Nephron progenitor cell (in vitro differentiated cells): ENCODE measurements at regions not wholly inside any gene's neighbourhood (a gene's known extent, or its start where the extent isn't known, plus 50 kb on each side); places are given as distances from the start of the nearest gene placed in this dataset.
"Not testable (repeated sequence)": the region's sequence is repeated elsewhere in the genome, so short reads cannot be mapped to it uniquely, and the experiment has no call there.

ENCODE experiments used
- DNase-seq: peaks from one replicate; pipeline ENCODE4 v3.0.0; 2021
- H3K27ac Mint-ChIP-seq: 2 replicates; pipeline ENCODE4 v1.8.0; 2021; ENCODE audit warnings: mild to moderate bottlenecking, moderate library complexity, mixed read lengths
- H3K27me3 Mint-ChIP-seq: 2 replicates; pipeline ENCODE4 v1.8.0; 2021; ENCODE audit warnings: mild to moderate bottlenecking, low read depth, mixed read lengths; ENCODE audit not compliant: poor library complexity
- H3K36me3 Mint-ChIP-seq: 2 replicates; pipeline ENCODE4 v1.8.0; 2021; ENCODE audit warnings: low read depth, mixed read lengths
- H3K4me1 Mint-ChIP-seq: 2 replicates; pipeline ENCODE4 v1.8.0; 2021; ENCODE audit warnings: mixed read lengths
- H3K4me3 Mint-ChIP-seq: 2 replicates; pipeline ENCODE4 v1.8.0; 2021; ENCODE audit warnings: mild to moderate bottlenecking, moderate library complexity, mixed read lengths
- H3K9me3 Mint-ChIP-seq: 2 replicates; pipeline ENCODE4 v1.8.0; 2021; ENCODE audit warnings: mild to moderate bottlenecking, moderate library complexity, mixed read lengths
- TF ChIP-seq, protein P1 (sequence below): fragments of 200-600 bp; sonication (generic); IDR thresholded peaks from 2 replicates; pipeline ENCODE4 v1.5.0; 2021; ENCODE audit warnings: antibody characterized with exemption

GRCh38 chr6:43926634-43927531 lies 156.9 kb downstream of the VEGFA start:
- no peaks in the 10 kb centered on the region for H3K9me3 Mint-ChIP-seq
- TF ChIP-seq, protein P1, sequence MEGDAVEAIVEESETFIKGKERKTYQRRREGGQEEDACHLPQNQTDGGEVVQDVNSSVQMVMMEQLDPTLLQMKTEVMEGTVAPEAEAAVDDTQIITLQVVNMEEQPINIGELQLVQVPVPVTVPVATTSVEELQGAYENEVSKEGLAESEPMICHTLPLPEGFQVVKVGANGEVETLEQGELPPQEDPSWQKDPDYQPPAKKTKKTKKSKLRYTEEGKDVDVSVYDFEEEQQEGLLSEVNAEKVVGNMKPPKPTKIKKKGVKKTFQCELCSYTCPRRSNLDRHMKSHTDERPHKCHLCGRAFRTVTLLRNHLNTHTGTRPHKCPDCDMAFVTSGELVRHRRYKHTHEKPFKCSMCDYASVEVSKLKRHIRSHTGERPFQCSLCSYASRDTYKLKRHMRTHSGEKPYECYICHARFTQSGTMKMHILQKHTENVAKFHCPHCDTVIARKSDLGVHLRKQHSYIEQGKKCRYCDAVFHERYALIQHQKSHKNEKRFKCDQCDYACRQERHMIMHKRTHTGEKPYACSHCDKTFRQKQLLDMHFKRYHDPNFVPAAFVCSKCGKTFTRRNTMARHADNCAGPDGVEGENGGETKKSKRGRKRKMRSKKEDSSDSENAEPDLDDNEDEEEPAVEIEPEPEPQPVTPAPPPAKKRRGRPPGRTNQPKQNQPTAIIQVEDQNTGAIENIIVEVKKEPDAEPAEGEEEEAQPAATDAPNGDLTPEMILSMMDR: no peak
- no peaks in the 10 kb centered on the region for H3K36me3 Mint-ChIP-seq
- peaks cover 94% of the 10 kb centered on the region for H3K27me3 Mint-ChIP-seq
- H3K27ac Mint-ChIP-seq: no peak overlapping the region
- H3K4me3 Mint-ChIP-seq: no peak overlapping the region
- H3K4me1 Mint-ChIP-seq: peaks cover 24% of the 10 kb centered on the region
- no peak for DNase-seq

DNA sequence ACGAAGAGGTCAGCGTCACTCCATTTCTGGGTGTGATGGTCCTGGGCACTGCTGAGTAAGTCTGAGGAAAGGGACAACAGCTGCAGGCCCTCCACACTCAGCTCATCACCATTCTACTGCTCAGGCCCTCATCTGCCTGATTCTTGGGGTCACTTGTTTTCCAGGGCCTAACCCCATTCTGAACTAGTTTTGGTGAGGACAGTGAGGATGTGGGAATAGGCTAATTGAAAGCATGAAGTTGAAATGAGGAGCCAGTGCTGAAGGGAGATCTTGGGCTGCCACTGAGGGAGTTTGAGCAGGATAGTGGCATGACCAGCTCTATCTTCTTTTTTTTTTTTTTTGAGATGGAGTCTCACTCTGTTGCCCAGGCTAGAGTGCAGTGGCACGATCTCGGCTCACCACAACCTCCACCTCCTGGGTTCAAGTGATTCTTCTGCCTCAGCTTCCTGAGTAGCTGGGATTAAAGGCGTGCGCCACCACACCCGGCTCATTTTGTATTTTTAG lies 155.7 kb downstream of the VEGFA start:
- peaks cover 88% of the 10 kb centered on the region for H3K27me3 Mint-ChIP-seq
- not testable (repeated sequence) for H3K27ac Mint-ChIP-seq

GRCh38 chr6:43924222-43924702 lies 154.3 kb downstream of the VEGFA start:
- Mint-ChIP-seq H3K36me3 (no peaks in the 10 kb centered on the region), H3K27me3 (peaks cover 88% of the 10 kb centered on the region), H3K4me1 (peaks cover 47% of the 10 kb centered on the region), H3K4me3 (no peak overlapping the region), H3K9me3 (no peaks in the 10 kb centered on the region), H3K27ac (no peak overlapping the region)
- no peak for DNase-seq
- TF ChIP-seq, protein P1: no peak

More for the DNA sequence above, 155.7 kb downstream of the VEGFA start:
- DNase-seq, H3K36me3 Mint-ChIP-seq, H3K4me3 Mint-ChIP-seq, H3K9me3 Mint-ChIP-seq: not testable (repeated sequence)
- peaks cover 36% of the 10 kb centered on the region for H3K4me1 Mint-ChIP-seq

DNA sequence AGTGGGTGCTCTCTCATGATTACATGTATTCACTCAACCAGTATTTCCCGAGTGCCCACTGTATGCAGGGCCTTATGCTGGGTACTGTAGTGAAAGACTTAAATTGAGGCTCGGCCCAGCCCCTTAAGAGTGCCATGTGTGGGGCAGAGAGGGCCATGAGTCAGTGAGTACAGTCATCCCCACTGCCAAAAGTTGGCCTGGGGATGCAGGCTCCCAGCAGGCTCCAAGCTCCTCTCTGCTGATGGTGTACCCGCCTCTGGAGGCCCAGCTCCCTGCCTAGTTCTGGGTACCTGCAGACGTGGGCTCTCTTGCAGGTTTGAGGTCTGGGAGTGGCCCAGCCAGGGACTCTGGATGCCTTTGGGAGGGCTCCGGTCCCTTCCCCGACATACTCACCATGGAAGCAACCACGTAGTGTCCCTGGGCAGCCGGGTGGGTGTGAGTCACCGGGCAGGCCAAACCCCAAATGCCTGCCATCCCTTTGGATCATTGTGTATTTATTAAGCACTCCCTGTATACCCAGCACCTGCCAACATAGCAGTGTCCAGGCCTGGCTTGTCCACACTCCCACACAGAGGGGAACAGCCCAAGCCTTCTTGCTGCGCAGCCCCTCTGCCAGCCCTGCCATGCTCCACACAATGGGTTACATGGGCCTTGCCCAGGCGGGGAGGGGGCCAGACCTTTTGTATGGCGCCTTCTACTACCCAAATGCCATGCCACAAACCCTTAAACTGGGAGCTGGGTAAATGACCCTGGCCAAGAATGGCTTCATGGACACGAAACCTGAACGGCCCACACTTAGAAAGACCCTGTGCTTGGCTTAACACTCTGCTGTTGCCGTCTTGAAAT lies 153.6 kb downstream of the VEGFA start:
- DNase-seq: no peak
- TF ChIP-seq, protein P1: no peak
- peaks cover 47% of the 10 kb centered on the region for H3K4me1 Mint-ChIP-seq
- H3K4me3 Mint-ChIP-seq: no peak overlapping the region
- H3K27ac Mint-ChIP-seq: no peak overlapping the region
- no peaks in the 10 kb centered on the region for H3K36me3 Mint-ChIP-seq
- no peaks in the 10 kb centered on the region for H3K9me3 Mint-ChIP-seq
- H3K27me3 Mint-ChIP-seq: peaks cover 88% of the 10 kb centered on the region

DNA sequence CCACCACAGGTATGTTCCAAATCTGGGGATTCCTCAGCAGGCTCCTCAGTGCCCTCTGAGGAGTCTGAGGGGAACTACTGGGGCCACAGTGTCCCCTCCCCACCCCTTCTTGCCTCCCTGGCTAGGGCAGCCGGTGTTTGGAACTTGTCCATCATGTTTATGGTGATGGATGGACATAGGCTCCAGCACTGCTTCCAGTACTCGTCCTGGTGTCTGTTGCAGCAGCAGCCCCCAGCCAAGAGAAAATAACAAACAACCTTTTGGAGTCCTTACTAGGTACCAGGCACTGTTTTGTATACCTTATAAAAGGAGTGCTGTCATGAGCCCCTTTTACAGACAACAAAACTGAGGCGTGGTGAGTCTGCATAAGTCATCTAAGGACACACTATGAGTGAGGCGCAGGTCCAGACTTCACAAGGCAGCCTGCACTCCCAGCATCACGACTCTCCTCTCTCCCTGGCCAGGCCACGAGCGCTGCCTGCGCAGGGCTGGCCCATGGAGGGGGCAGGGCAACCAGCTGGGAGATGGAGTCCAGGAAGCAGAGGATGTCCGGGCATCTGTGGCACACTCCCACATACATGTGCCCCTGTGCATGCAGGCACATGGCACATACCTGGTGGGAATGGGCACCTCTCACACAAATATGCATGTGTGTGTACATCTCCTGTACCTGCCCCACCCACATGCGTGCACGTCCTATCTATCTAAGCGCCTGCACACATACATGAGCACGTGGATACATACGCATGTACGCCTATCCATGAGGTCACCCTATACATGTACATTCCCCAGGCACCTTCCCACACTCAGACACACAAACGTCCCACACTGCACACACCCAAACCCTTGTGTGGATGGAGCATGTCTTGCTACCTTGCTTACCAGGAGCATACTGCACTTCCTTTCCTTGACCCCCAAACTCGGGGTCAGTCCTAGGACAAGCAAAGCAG lies 152.7 kb downstream of the VEGFA start:
- H3K9me3 Mint-ChIP-seq: no peaks in the 10 kb centered on the region
- DNase-seq: no peak
- H3K4me1 Mint-ChIP-seq: peaks cover 47% of the 10 kb centered on the region
- H3K27ac Mint-ChIP-seq: no peak overlapping the region
- no peaks in the 10 kb centered on the region for H3K36me3 Mint-ChIP-seq
- H3K27me3 Mint-ChIP-seq: peaks cover 88% of the 10 kb centered on the region
- no peak overlapping the region for H3K4me3 Mint-ChIP-seq
- TF ChIP-seq, protein P1: no peak
